GM23338 (cell line): ENCODE measurements at regions not wholly inside any gene's neighbourhood (a gene's known extent, or its start where the extent isn't known, plus 50 kb on each side); places are given as distances from the start of the nearest gene placed in this dataset.

Experiments
- ATAC-seq: fragments of 200-7000 bp; cut with Tn5 transposase; 3 replicates; pipeline ENCODE4 v1.9.1; 2020
- DNase-seq: peaks from one replicate; pipeline ENCODE4 v3.0.0-alpha.2; 2015; ENCODE audit warnings: low spot score
- H2AFZ ChIP-seq: fragments of 200-600 bp; sonication (generic); 2 replicates; pipeline ENCODE4 v1.8.0; 2016; ENCODE audit warnings: antibody characterized with exemption, mild to moderate bottlenecking, moderate library complexity
- H3F3A ChIP-seq: fragments of 200-600 bp; sonication (generic); replicated peaks from 2 replicates; pipeline ENCODE4 v1.8.0; 2017; ENCODE audit warnings: antibody characterized with exemption, mixed run types, low read depth
- H3K27ac ChIP-seq: fragments of 200-600 bp; sonication (generic); 2 replicates; pipeline ENCODE4 v1.6.1; 2016; ENCODE audit warnings: low read depth
- H3K27me3 ChIP-seq: fragments of 200-600 bp; sonication (generic); 2 replicates; pipeline ENCODE4 v1.8.0; 2016; ENCODE audit warnings: mild to moderate bottlenecking, mixed run types, moderate library complexity; ENCODE audit not compliant: insufficient read depth
- H3K36me3 ChIP-seq: fragments of 200-600 bp; sonication (generic); 2 replicates; pipeline ENCODE4 v1.8.0; 2016; ENCODE audit warnings: mild to moderate bottlenecking; ENCODE audit not compliant: insufficient read depth
- H3K4me1 ChIP-seq: fragments of 200-600 bp; sonication (generic); 2 replicates; pipeline ENCODE4 v1.8.0; 2016; ENCODE audit warnings: mild to moderate bottlenecking, moderate library complexity; ENCODE audit not compliant: insufficient read depth
- H3K4me2 ChIP-seq: fragments of 200-600 bp; sonication (generic); 2 replicates; pipeline ENCODE4 v1.7.1; 2017; ENCODE audit warnings: mixed run types
- H3K4me3 ChIP-seq: fragments of 200-600 bp; sonication (generic); 2 replicates; pipeline ENCODE4 v1.6.1; 2016; ENCODE audit warnings: mixed run types
- H3K79me2 ChIP-seq: fragments of 200-600 bp; sonication (generic); replicated peaks from 2 replicates; pipeline ENCODE4 v1.8.0; 2017; ENCODE audit warnings: mild to moderate bottlenecking; ENCODE audit not compliant: insufficient read depth
- H3K9me2 ChIP-seq: fragments of 200-600 bp; sonication (generic); 2 replicates; pipeline ENCODE4 v1.8.0; 2017; ENCODE audit not compliant: insufficient read depth
- H4K20me1 ChIP-seq: fragments of 200-600 bp; sonication (generic); replicated peaks from 2 replicates; pipeline ENCODE4 v1.8.0; 2017; ENCODE audit warnings: mild to moderate bottlenecking; ENCODE audit not compliant: insufficient read depth
- H3K27ac Mint-ChIP-seq: 2 replicates; pipeline ENCODE4 v1.8.0; 2020; ENCODE audit warnings: inconsistent platforms, mild to moderate bottlenecking, moderate library complexity, mixed read lengths
- H3K27me3 Mint-ChIP-seq: 3 replicates; pipeline ENCODE4 v1.8.0; 2022; ENCODE audit warnings: low read depth, mild to moderate bottlenecking, moderate library complexity, mixed read lengths, inconsistent platforms; ENCODE audit not compliant: insufficient read depth, poor library complexity
- H3K36me3 Mint-ChIP-seq: 3 replicates; pipeline ENCODE4 v1.8.0; 2021; ENCODE audit warnings: low read depth, mild to moderate bottlenecking, inconsistent platforms, moderate library complexity, mixed read lengths
- H3K4me1 Mint-ChIP-seq: 3 replicates; pipeline ENCODE4 v1.8.0; 2020; ENCODE audit warnings: mild to moderate bottlenecking, inconsistent platforms, mixed read lengths
- H3K4me3 Mint-ChIP-seq: 3 replicates; pipeline ENCODE4 v1.8.0; 2021; ENCODE audit warnings: moderate library complexity, mild to moderate bottlenecking, inconsistent platforms, mixed read lengths
- H3K9me3 Mint-ChIP-seq: 3 replicates; pipeline ENCODE4 v1.8.0; 2020; ENCODE audit warnings: moderate library complexity, mild to moderate bottlenecking, inconsistent platforms, mixed read lengths
- CREB1 ChIP-seq: fragments of 250-450 bp; sonication (Bioruptor Pico); IDR thresholded peaks from 2 replicates; pipeline ENCODE4 v1.5.0; 2020; ENCODE audit warnings: low read depth, mild to moderate bottlenecking, moderate library complexity
- EZH2 ChIP-seq: fragments of 200-600 bp; sonication (generic); IDR thresholded peaks from one replicate; pipeline ENCODE4 v1.8.0; 2017; ENCODE audit warnings: antibody characterized with exemption, mild to moderate bottlenecking, low read depth; ENCODE audit not compliant: unreplicated experiment
- EZH2phosphoT487 ChIP-seq: fragments of 200-600 bp; sonication (generic); IDR thresholded peaks from one replicate; pipeline ENCODE4 v1.8.1; 2018; ENCODE audit warnings: antibody characterized with exemption; ENCODE audit not compliant: unreplicated experiment
- JUNB ChIP-seq: IDR thresholded peaks from one replicate; pipeline ENCODE4 v1.6.1; 2016; ENCODE audit warnings: antibody characterized with exemption; ENCODE audit not compliant: unreplicated experiment
- NANOG ChIP-seq: IDR thresholded peaks from 2 replicates; pipeline ENCODE4 v1.6.1; 2016; ENCODE audit warnings: antibody characterized with exemption, borderline replicate concordance
- POLR2AphosphoS5 ChIP-seq: IDR thresholded peaks from 2 replicates; pipeline ENCODE4 v1.6.1; 2016; ENCODE audit warnings: antibody characterized with exemption, low read depth
- STAT1 ChIP-seq: IDR thresholded peaks from one replicate; pipeline ENCODE4 v1.6.1; 2016; ENCODE audit warnings: antibody characterized with exemption; ENCODE audit not compliant: unreplicated experiment
- ZNF114 ChIP-seq: fragments of 250-450 bp; sonication (Bioruptor Pico); IDR thresholded peaks from 2 replicates; pipeline ENCODE4 v1.5.0; 2020; ENCODE audit warnings: mild to moderate bottlenecking, moderate library complexity
- ZNF331 ChIP-seq: fragments of 250-450 bp; sonication (Bioruptor Pico); IDR thresholded peaks from 2 replicates; pipeline ENCODE4 v1.5.0; 2020; ENCODE audit warnings: low read depth, mild to moderate bottlenecking, moderate library complexity
- TF ChIP-seq, protein P1 (sequence below), 2 experiments: fragments of 200-600 bp in 1 of 2; sonication (generic) in 1 of 2; conservative IDR thresholded peaks; 2 replicates each; pipeline versions ENCODE4 v1.5.1 to v1.6.1; 2016 to 2017; ENCODE audit warnings: antibody characterized with exemption in 2 of 2, low read depth in 2 of 2, mild to moderate bottlenecking in 2 of 2, moderate library complexity in 1 of 2
- TF ChIP-seq, protein P2 (sequence below): IDR thresholded peaks from one replicate; pipeline ENCODE4 v1.6.1; 2018; ENCODE audit warnings: antibody characterized with exemption; ENCODE audit not compliant: unreplicated experiment
- TF ChIP-seq, protein P3 (sequence below): fragments of 250-450 bp; sonication (Bioruptor Pico); IDR thresholded peaks from 2 replicates; pipeline ENCODE4 v1.5.0; 2020; ENCODE audit warnings: mild to moderate bottlenecking, moderate library complexity
- TF ChIP-seq, protein P4 (sequence below): IDR thresholded peaks from 2 replicates; pipeline ENCODE4 v1.6.1; 2016; ENCODE audit warnings: antibody characterized with exemption

DNA sequence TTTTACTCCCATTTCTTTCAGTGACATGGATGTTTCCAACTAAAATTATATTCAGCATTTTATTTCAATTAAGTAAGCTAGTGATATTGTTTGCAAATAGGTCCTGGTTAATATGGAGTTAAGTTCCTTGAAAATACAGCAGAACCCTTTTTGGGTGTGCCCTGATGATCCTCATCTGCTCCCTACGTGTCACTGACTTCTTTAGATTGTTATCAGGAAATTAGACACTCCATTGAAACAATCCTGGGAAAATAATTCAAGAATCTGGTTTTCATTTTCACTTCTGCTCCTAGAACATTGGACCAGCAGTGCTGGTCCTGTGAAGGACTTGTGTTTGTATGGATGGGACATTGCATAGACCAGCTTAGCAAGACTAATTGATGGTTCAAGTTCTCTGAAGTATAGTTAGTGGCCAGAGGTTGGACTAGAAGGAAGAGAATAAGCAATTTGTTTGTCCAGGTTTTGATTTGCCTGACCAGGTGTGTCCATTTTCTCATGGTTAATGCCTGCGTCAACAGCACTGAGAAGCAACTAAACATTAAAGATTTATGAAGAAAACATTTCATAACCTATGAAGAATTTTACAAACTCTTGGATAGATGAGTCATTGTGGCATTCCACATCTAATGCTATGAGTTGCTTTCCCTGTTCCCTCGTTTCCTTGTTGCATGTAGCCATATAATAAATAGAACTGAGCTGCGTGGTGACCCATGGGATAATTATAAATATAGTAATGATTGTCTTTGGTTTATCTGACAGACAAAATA is 95.8 kb downstream of the ZPLD1 start:
- H3K36me3 ChIP-seq: no peaks in the 10 kb centered on the region
- no peak for TF ChIP-seq ZNF114
- no peak for TF ChIP-seq EZH2phosphoT487
- no peak for TF ChIP-seq STAT1
- TF ChIP-seq JUNB: no peak
- TF ChIP-seq, protein P1, sequence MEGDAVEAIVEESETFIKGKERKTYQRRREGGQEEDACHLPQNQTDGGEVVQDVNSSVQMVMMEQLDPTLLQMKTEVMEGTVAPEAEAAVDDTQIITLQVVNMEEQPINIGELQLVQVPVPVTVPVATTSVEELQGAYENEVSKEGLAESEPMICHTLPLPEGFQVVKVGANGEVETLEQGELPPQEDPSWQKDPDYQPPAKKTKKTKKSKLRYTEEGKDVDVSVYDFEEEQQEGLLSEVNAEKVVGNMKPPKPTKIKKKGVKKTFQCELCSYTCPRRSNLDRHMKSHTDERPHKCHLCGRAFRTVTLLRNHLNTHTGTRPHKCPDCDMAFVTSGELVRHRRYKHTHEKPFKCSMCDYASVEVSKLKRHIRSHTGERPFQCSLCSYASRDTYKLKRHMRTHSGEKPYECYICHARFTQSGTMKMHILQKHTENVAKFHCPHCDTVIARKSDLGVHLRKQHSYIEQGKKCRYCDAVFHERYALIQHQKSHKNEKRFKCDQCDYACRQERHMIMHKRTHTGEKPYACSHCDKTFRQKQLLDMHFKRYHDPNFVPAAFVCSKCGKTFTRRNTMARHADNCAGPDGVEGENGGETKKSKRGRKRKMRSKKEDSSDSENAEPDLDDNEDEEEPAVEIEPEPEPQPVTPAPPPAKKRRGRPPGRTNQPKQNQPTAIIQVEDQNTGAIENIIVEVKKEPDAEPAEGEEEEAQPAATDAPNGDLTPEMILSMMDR (conservative IDR thresholded peaks at IDR 0.05; ENCODE audit: low read depth in 2 of 2): no peak
- TF ChIP-seq ZNF331 (CRISPR knock-in tag): no peak
- TF ChIP-seq, protein P2, sequence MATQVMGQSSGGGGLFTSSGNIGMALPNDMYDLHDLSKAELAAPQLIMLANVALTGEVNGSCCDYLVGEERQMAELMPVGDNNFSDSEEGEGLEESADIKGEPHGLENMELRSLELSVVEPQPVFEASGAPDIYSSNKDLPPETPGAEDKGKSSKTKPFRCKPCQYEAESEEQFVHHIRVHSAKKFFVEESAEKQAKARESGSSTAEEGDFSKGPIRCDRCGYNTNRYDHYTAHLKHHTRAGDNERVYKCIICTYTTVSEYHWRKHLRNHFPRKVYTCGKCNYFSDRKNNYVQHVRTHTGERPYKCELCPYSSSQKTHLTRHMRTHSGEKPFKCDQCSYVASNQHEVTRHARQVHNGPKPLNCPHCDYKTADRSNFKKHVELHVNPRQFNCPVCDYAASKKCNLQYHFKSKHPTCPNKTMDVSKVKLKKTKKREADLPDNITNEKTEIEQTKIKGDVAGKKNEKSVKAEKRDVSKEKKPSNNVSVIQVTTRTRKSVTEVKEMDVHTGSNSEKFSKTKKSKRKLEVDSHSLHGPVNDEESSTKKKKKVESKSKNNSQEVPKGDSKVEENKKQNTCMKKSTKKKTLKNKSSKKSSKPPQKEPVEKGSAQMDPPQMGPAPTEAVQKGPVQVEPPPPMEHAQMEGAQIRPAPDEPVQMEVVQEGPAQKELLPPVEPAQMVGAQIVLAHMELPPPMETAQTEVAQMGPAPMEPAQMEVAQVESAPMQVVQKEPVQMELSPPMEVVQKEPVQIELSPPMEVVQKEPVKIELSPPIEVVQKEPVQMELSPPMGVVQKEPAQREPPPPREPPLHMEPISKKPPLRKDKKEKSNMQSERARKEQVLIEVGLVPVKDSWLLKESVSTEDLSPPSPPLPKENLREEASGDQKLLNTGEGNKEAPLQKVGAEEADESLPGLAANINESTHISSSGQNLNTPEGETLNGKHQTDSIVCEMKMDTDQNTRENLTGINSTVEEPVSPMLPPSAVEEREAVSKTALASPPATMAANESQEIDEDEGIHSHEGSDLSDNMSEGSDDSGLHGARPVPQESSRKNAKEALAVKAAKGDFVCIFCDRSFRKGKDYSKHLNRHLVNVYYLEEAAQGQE: no peak
- TF ChIP-seq, protein P3, sequence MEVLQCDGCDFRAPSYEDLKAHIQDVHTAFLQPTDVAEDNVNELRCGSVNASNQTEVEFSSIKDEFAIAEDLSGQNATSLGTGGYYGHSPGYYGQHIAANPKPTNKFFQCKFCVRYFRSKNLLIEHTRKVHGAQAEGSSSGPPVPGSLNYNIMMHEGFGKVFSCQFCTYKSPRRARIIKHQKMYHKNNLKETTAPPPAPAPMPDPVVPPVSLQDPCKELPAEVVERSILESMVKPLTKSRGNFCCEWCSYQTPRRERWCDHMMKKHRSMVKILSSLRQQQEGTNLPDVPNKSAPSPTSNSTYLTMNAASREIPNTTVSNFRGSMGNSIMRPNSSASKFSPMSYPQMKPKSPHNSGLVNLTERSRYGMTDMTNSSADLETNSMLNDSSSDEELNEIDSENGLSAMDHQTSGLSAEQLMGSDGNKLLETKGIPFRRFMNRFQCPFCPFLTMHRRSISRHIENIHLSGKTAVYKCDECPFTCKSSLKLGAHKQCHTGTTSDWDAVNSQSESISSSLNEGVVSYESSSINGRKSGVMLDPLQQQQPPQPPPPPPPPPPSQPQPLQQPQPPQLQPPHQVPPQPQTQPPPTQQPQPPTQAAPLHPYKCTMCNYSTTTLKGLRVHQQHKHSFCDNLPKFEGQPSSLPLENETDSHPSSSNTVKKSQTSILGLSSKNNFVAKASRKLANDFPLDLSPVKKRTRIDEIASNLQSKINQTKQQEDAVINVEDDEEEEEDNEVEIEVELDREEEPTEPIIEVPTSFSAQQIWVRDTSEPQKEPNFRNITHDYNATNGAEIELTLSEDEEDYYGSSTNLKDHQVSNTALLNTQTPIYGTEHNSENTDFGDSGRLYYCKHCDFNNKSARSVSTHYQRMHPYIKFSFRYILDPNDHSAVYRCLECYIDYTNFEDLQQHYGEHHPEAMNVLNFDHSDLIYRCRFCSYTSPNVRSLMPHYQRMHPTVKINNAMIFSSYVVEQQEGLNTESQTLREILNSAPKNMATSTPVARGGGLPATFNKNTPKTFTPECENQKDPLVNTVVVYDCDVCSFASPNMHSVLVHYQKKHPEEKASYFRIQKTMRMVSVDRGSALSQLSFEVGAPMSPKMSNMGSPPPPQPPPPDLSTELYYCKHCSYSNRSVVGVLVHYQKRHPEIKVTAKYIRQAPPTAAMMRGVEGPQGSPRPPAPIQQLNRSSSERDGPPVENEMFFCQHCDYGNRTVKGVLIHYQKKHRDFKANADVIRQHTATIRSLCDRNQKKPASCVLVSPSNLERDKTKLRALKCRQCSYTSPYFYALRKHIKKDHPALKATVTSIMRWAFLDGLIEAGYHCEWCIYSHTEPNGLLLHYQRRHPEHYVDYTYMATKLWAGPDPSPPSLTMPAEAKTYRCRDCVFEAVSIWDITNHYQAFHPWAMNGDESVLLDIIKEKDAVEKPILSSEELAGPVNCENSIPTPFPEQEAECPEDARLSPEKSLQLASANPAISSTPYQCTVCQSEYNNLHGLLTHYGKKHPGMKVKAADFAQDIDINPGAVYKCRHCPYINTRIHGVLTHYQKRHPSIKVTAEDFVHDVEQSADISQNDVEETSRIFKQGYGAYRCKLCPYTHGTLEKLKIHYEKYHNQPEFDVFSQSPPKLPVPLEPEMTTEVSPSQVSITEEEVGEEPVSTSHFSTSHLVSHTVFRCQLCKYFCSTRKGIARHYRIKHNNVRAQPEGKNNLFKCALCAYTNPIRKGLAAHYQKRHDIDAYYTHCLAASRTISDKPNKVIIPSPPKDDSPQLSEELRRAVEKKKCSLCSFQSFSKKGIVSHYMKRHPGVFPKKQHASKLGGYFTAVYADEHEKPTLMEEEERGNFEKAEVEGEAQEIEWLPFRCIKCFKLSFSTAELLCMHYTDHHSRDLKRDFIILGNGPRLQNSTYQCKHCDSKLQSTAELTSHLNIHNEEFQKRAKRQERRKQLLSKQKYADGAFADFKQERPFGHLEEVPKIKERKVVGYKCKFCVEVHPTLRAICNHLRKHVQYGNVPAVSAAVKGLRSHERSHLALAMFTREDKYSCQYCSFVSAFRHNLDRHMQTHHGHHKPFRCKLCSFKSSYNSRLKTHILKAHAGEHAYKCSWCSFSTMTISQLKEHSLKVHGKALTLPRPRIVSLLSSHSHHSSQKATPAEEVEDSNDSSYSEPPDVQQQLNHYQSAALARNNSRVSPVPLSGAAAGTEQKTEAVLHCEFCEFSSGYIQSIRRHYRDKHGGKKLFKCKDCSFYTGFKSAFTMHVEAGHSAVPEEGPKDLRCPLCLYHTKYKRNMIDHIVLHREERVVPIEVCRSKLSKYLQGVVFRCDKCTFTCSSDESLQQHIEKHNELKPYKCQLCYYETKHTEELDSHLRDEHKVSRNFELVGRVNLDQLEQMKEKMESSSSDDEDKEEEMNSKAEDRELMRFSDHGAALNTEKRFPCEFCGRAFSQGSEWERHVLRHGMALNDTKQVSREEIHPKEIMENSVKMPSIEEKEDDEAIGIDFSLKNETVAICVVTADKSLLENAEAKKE: no peak
- TF ChIP-seq CREB1 (CRISPR knock-in tag): no peak
- no peak for TF ChIP-seq EZH2
- TF ChIP-seq POLR2AphosphoS5: no peak
- TF ChIP-seq, protein P4, sequence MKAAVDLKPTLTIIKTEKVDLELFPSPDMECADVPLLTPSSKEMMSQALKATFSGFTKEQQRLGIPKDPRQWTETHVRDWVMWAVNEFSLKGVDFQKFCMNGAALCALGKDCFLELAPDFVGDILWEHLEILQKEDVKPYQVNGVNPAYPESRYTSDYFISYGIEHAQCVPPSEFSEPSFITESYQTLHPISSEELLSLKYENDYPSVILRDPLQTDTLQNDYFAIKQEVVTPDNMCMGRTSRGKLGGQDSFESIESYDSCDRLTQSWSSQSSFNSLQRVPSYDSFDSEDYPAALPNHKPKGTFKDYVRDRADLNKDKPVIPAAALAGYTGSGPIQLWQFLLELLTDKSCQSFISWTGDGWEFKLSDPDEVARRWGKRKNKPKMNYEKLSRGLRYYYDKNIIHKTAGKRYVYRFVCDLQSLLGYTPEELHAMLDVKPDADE: no peak
- TF ChIP-seq NANOG: no peak
- H3K27me3 Mint-ChIP-seq: no peaks in the 10 kb centered on the region
- no peaks in the 10 kb centered on the region for H3K79me2 ChIP-seq
- no peaks in the 10 kb centered on the region for H3K9me2 ChIP-seq
- H3K9me3 Mint-ChIP-seq: no peaks in the 10 kb centered on the region
- no peak overlapping the region for H3K4me3 Mint-ChIP-seq
- no peak for DNase-seq
- H3K4me1 Mint-ChIP-seq: peaks cover 2% of the 10 kb centered on the region; the same call in 1 of the 3 replicates
- H3K4me2 ChIP-seq: no peak overlapping the region
- no peaks in the 10 kb centered on the region for H3F3A ChIP-seq
- H3K36me3 Mint-ChIP-seq: no peaks in the 10 kb centered on the region
- H3K4me1 ChIP-seq: no peaks in the 10 kb centered on the region
- H3K27me3 ChIP-seq: no peaks in the 10 kb centered on the region
- no peaks in the 10 kb centered on the region for H4K20me1 ChIP-seq
- H3K4me3 ChIP-seq: no peak overlapping the region
- no peak for ATAC-seq
- H2AFZ ChIP-seq: no peak overlapping the region
- H3K27ac ChIP-seq: no peak overlapping the region
- no peak overlapping the region for H3K27ac Mint-ChIP-seq
